HG02642 (cell line): ENCODE measurements at regions not wholly inside any gene's neighbourhood (a gene's known extent, or its start where the extent isn't known, plus 50 kb on each side); places are given as distances from the start of the nearest gene placed in this dataset.
"Not testable (repeated sequence)": the region's sequence is repeated elsewhere in the genome, so short reads cannot be mapped to it uniquely, and the experiment has no call there.

ENCODE experiments used
- ATAC-seq: cut with Tn5 transposase; IDR thresholded peaks from one replicate; pipeline ENCODE4 v1.9.1; 2021; ENCODE audit warnings: mild to moderate bottlenecking; ENCODE audit not compliant: unreplicated experiment, poor library complexity

GRCh38 chr5:162593881-162594280 is 526.3 kb downstream of the GABRG2 start:
- no peak for ATAC-seq

GRCh38 chr5:162603443-162604070 is 536.0 kb downstream of the GABRG2 start:
- no peak for ATAC-seq

- ATAC-seq = no peak
Observed at GRCh38 chr5:162607879-162608278, 540.3 kb downstream of the GABRG2 start.

GRCh38 chr5:162621726-162622263 is 554.2 kb downstream of the GABRG2 start:
- ATAC-seq = not testable (repeated sequence)

GRCh38 chr5:162624110-162624509 is 556.5 kb downstream of the GABRG2 start:
- ATAC-seq = no peak

GRCh38 chr5:162637481-162637880 is 569.9 kb downstream of the GABRG2 start:
- no peak for ATAC-seq

GRCh38 chr5:162638849-162639248 is 571.3 kb downstream of the GABRG2 start:
- ATAC-seq = no peak

- no peak for ATAC-seq
Observed at GRCh38 chr5:162641142-162641813, 573.7 kb downstream of the GABRG2 start.

- ATAC-seq = no peak
Observed at GRCh38 chr5:162654661-162655405, 587.3 kb downstream of the GABRG2 start.

GRCh38 chr5:162657076-162657475 is 589.5 kb downstream of the GABRG2 start:
- no peak for ATAC-seq

GRCh38 chr5:162664846-162665245 is 597.3 kb downstream of the GABRG2 start:
- ATAC-seq = no peak

- no peak for ATAC-seq
Observed at GRCh38 chr5:162668926-162669325, 601.4 kb downstream of the GABRG2 start.

GRCh38 chr5:162672061-162672460 is 604.5 kb downstream of the GABRG2 start:
- ATAC-seq = no peak

- no peak for ATAC-seq
Observed at GRCh38 chr5:162683284-162683683, 615.7 kb downstream of the GABRG2 start.

- ATAC-seq = no peak
Observed at GRCh38 chr5:162684145-162684544, 616.6 kb downstream of the GABRG2 start.

- ATAC-seq = no peak
Observed at GRCh38 chr5:162685302-162685701, 617.7 kb downstream of the GABRG2 start.

- ATAC-seq = not testable (repeated sequence)
Observed at GRCh38 chr5:162696272-162696671, 628.7 kb downstream of the GABRG2 start.

- no peak for ATAC-seq
Observed at GRCh38 chr5:162699361-162699760, 631.8 kb downstream of the GABRG2 start.

GRCh38 chr5:162703914-162704313 is 636.3 kb downstream of the GABRG2 start:
- no peak for ATAC-seq

GRCh38 chr5:162711244-162711643 is 643.7 kb downstream of the GABRG2 start:
- ATAC-seq = no peak

GRCh38 chr5:162719720-162720119 is 652.1 kb downstream of the GABRG2 start:
- no peak for ATAC-seq
